WTC11 (cell line): ENCODE measurements at regions not wholly inside any gene's neighbourhood (a gene's known extent, or its start where the extent isn't known, plus 50 kb on each side); places are given as distances from the start of the nearest gene placed in this dataset.

Source experiments
- ATAC-seq: fragments of 200-7000 bp; cut with Tn5 transposase; 2 replicates; pipeline ENCODE4 v1.10.0; 2021; ENCODE audit warnings: mild to moderate bottlenecking, moderate library complexity
- CTCF ChIA-PET: fragments of 300-600 bp; sonication (Branson Sonifier 250); formaldehyde crosslinking; loops from one replicate; lab custom pipeline; 2021; ENCODE audit warnings: antibody characterized with exemption; lab: Charles Lee
- POLR2A ChIA-PET: fragments of 350-600 bp; sonication (Branson Sonifier 250); formaldehyde crosslinking; loops from one replicate; lab custom pipeline; 2021; ENCODE audit warnings: antibody characterized with exemption; lab: Charles Lee
- DNase-seq: peaks from one replicate; pipeline ENCODE4 v3.0.0; 2021; ENCODE audit warnings: low spot score
- H3K27ac Mint-ChIP-seq: 2 replicates; pipeline ENCODE4 v1.8.0; 2021; ENCODE audit warnings: mixed read lengths
- H3K27me3 Mint-ChIP-seq: 2 replicates; pipeline ENCODE4 v1.8.0; 2021; ENCODE audit warnings: low read depth, mild to moderate bottlenecking, moderate library complexity, mixed read lengths
- H3K36me3 Mint-ChIP-seq: 2 replicates; pipeline ENCODE4 v1.8.0; 2021; ENCODE audit warnings: mixed read lengths
- H3K4me1 Mint-ChIP-seq: 2 replicates; pipeline ENCODE4 v1.8.0; 2022; ENCODE audit warnings: mixed read lengths
- H3K4me3 Mint-ChIP-seq: 2 replicates; pipeline ENCODE4 v1.8.0; 2021; ENCODE audit warnings: mild to moderate bottlenecking, moderate library complexity, mixed read lengths
- H3K9me3 Mint-ChIP-seq: 2 replicates; pipeline ENCODE4 v1.8.0; 2021; ENCODE audit warnings: mixed read lengths
- ATF2 ChIP-seq: sonication (generic); formaldehyde crosslinking; IDR thresholded peaks from 2 replicates; pipeline ENCODE4 v1.8.1; 2022; ENCODE audit warnings: low read depth, missing genetic modification reagents, borderline replicate concordance
- ATF6 ChIP-seq: sonication (generic); formaldehyde crosslinking; IDR thresholded peaks from 2 replicates; pipeline ENCODE4 v1.8.1; 2023; ENCODE audit warnings: mild to moderate bottlenecking, missing genetic modification reagents
- CBFB ChIP-seq: sonication (generic); formaldehyde crosslinking; IDR thresholded peaks from 2 replicates; pipeline ENCODE4 v1.8.1; 2022; ENCODE audit warnings: mild to moderate bottlenecking, low read depth, missing genetic modification reagents
- ELF4 ChIP-seq: sonication (generic); formaldehyde crosslinking; IDR thresholded peaks from 2 replicates; pipeline ENCODE4 v1.8.1; 2022; ENCODE audit warnings: low read depth, mild to moderate bottlenecking, moderate library complexity, missing genetic modification reagents
- EMX1 ChIP-seq: fragments of 250-450 bp; sonication (Bioruptor Pico); IDR thresholded peaks from 2 replicates; pipeline ENCODE4 v1.8.0; 2021; ENCODE audit warnings: mild to moderate bottlenecking
- ERG ChIP-seq: fragments of 250-450 bp; sonication (Bioruptor Pico); IDR thresholded peaks from 2 replicates; pipeline ENCODE4 v1.8.0; 2021; ENCODE audit warnings: mild to moderate bottlenecking
- FOXJ3 ChIP-seq: sonication (generic); formaldehyde crosslinking; IDR thresholded peaks from 2 replicates; pipeline ENCODE4 v1.9.0; 2021; ENCODE audit warnings: missing genetic modification reagents, mild to moderate bottlenecking, borderline replicate concordance
- FOXP4 ChIP-seq: sonication (generic); formaldehyde crosslinking; IDR thresholded peaks from 2 replicates; pipeline ENCODE4 v1.8.0; 2022; ENCODE audit warnings: mild to moderate bottlenecking, missing genetic modification reagents
- GABPB1 ChIP-seq: sonication (generic); formaldehyde crosslinking; IDR thresholded peaks from 2 replicates; pipeline ENCODE4 v1.8.1; 2023; ENCODE audit warnings: mild to moderate bottlenecking, missing genetic modification reagents
- GRHL2 ChIP-seq: fragments of 250-450 bp; sonication (Bioruptor Pico); IDR thresholded peaks from 2 replicates; pipeline ENCODE4 v1.8.0; 2022; ENCODE audit warnings: mild to moderate bottlenecking, moderate library complexity; ENCODE audit not compliant: insufficient replicate concordance, severe bottlenecking
- IRF2 ChIP-seq: sonication (generic); formaldehyde crosslinking; IDR thresholded peaks from 2 replicates; pipeline ENCODE4 v1.8.0; 2022; ENCODE audit warnings: low read depth, missing genetic modification reagents, borderline replicate concordance
- JAZF1 ChIP-seq: fragments of 250-450 bp; sonication (Bioruptor Pico); IDR thresholded peaks from 2 replicates; pipeline ENCODE4 v1.9.0; 2021; ENCODE audit warnings: moderate library complexity, mild to moderate bottlenecking, inconsistent platforms
- NFYB ChIP-seq: sonication (generic); formaldehyde crosslinking; conservative IDR thresholded peaks from 2 replicates; pipeline ENCODE4 v1.8.0; 2022; ENCODE audit warnings: low read depth, missing genetic modification reagents
- NR3C1 ChIP-seq: sonication (generic); formaldehyde crosslinking; conservative IDR thresholded peaks from 2 replicates; pipeline ENCODE4 v1.8.1; 2023; ENCODE audit warnings: low read depth, mild to moderate bottlenecking, missing genetic modification reagents
- PREB ChIP-seq: sonication (generic); formaldehyde crosslinking; IDR thresholded peaks from 2 replicates; pipeline ENCODE4 v1.8.1; 2022; ENCODE audit warnings: mild to moderate bottlenecking, missing genetic modification reagents, moderate library complexity, borderline replicate concordance
- SMAD3 ChIP-seq: sonication (generic); formaldehyde crosslinking; IDR thresholded peaks from 2 replicates; pipeline ENCODE4 v1.8.0; 2022; ENCODE audit warnings: missing genetic modification reagents, mild to moderate bottlenecking, borderline replicate concordance
- ZMAT4 ChIP-seq: fragments of 250-450 bp; sonication (Bioruptor Pico); IDR thresholded peaks from 2 replicates; pipeline ENCODE4 v1.9.0; 2021; ENCODE audit warnings: mild to moderate bottlenecking
- ZNF263 ChIP-seq: sonication (generic); formaldehyde crosslinking; IDR thresholded peaks from 2 replicates; pipeline ENCODE4 v1.8.1; 2022; ENCODE audit warnings: low read depth, mild to moderate bottlenecking, moderate library complexity, missing genetic modification reagents
- TF ChIP-seq, protein P1 (sequence below): sonication (generic); formaldehyde crosslinking; IDR thresholded peaks from 2 replicates; pipeline ENCODE4 v1.8.0; 2022; ENCODE audit warnings: mild to moderate bottlenecking, missing genetic modification reagents

- DNase-seq (no peak), ATAC-seq (no peak)
- Mint-ChIP-seq H3K36me3 (peaks cover 45% of the 10 kb centered on the region), H3K4me1 (peaks cover 10% of the 10 kb centered on the region), H3K27ac (no peak overlapping the region), H3K4me3 (no peak overlapping the region), H3K9me3 (peaks cover 64% of the 10 kb centered on the region), H3K27me3 (no peaks in the 10 kb centered on the region; the same call in 1 of the 2 replicates)
- CTCF ChIA-PET = no interaction called here
- TF ChIP-seq GABPB1 (CRISPR knock-in tag) (no peak), EMX1 (CRISPR knock-in tag) (no peak), FOXJ3 (CRISPR knock-in tag) (no peak), FOXP4 (no peak), ERG (CRISPR knock-in tag) (no peak), SMAD3 (CRISPR knock-in tag) (no peak), ZNF263 (CRISPR knock-in tag) (no peak), NR3C1 (no peak), ATF2 (CRISPR knock-in tag) (no peak), CBFB (CRISPR knock-in tag) (no peak), ATF6 (CRISPR knock-in tag) (no peak), NFYB (no peak)
- TF ChIP-seq, protein P1, sequence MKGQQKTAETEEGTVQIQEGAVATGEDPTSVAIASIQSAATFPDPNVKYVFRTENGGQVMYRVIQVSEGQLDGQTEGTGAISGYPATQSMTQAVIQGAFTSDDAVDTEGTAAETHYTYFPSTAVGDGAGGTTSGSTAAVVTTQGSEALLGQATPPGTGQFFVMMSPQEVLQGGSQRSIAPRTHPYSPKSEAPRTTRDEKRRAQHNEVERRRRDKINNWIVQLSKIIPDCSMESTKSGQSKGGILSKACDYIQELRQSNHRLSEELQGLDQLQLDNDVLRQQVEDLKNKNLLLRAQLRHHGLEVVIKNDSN = no peak
- POLR2A ChIA-PET = no interaction called here
Observed at GRCh38 chr3:35883929-35884328, 244.6 kb downstream of the ARPP21 start.

- no peak overlapping the region for H3K27ac Mint-ChIP-seq
- TF ChIP-seq JAZF1 (CRISPR knock-in tag) (no peak), IRF2 (no peak), GRHL2 (no peak), PREB (CRISPR knock-in tag) (no peak), ZMAT4 (CRISPR knock-in tag) (no peak), ELF4 (no peak)
- H3K36me3 Mint-ChIP-seq = 0 out of 2 replicates have a peak, but pooled peaks cover 2% of the 10 kb centered on the region
- peaks cover 14% of the 10 kb centered on the region for H3K4me1 Mint-ChIP-seq
- H3K4me3 Mint-ChIP-seq = no peak overlapping the region
- ChIA-PET POLR2A (no interaction called here), CTCF (no interaction called here)
- ATAC-seq = no peak
- DNase-seq = no peak
- H3K27me3 Mint-ChIP-seq = no peaks in the 10 kb centered on the region
- H3K9me3 Mint-ChIP-seq = peaks cover 18% of the 10 kb centered on the region
Observed at GRCh38 chr3:35894735-35895134, 255.4 kb downstream of the ARPP21 start.
